ENCODE measurements at regions not wholly inside any gene's neighbourhood (a gene's known extent, or its start where the extent isn't known, plus 50 kb on each side); places are given as distances from the start of the nearest gene placed in this dataset.

DNA sequence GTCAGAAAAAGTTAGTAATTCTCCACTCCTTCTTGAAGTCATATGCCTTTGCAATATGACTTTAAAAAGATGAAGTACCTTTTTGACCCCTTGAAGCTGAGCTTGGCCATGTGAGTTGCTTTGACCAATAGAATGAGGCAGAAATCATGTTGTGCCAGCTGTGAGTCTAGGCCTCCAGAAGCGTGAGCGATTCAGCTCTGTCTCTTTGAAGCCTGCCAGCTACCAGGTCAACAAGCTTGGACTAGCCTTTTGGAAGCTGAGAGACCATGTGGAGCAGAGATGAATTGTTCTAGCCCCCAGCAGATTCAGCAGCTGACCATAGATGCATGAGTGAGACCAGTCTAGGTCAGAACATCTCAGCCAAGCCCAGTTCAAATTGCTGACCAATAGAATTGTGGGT, 69.8 kb upstream of the EOMES start:
- TF ChIP-seq POLR2AphosphoS5 (IDR thresholded peaks at IDR 0.05; ENCODE audit: low read depth, low read length) = no peak
- TF ChIP-seq, protein P1, sequence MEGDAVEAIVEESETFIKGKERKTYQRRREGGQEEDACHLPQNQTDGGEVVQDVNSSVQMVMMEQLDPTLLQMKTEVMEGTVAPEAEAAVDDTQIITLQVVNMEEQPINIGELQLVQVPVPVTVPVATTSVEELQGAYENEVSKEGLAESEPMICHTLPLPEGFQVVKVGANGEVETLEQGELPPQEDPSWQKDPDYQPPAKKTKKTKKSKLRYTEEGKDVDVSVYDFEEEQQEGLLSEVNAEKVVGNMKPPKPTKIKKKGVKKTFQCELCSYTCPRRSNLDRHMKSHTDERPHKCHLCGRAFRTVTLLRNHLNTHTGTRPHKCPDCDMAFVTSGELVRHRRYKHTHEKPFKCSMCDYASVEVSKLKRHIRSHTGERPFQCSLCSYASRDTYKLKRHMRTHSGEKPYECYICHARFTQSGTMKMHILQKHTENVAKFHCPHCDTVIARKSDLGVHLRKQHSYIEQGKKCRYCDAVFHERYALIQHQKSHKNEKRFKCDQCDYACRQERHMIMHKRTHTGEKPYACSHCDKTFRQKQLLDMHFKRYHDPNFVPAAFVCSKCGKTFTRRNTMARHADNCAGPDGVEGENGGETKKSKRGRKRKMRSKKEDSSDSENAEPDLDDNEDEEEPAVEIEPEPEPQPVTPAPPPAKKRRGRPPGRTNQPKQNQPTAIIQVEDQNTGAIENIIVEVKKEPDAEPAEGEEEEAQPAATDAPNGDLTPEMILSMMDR (IDR thresholded peaks at IDR 0.05) = no peak
- in situ Hi-C loops (cut with HindIII; ENCODE audit: low pct_unique_long_range_greater_than_20kb, low sequenced_read_pairs) (no loop called here), intact Hi-C loops (cut with micrococcal nuclease; ENCODE audit: unreplicated experiment) (no loop called here)
- no peaks in the 10 kb centered on the region for H3K9me3 ChIP-seq (ENCODE audit: control insufficient read depth, insufficient read depth, low read depth, low read length)
- no TSS peak for BruUV-seq (replicated peaks)
- H3K4me3 ChIP-seq (ENCODE audit: low read depth in 2 of 2, low read length in 2 of 2) = no peak overlapping the region
- H3K4me1 ChIP-seq (ENCODE audit: control insufficient read depth, insufficient read depth, low read length) = no peaks in the 10 kb centered on the region
- no peak overlapping the region for H3K27ac ChIP-seq (ENCODE audit: low read length)
- H3K36me3 ChIP-seq (ENCODE audit: control insufficient read depth, insufficient read depth, low read length) = no peaks in the 10 kb centered on the region
- DNase-seq (ENCODE audit: low read depth, low spot score) (no peak), ATAC-seq (no peak)
- CTCF ChIA-PET = no interaction called here
- POLR2A ChIA-PET = no interaction called here
- H3K27me3 ChIP-seq (ENCODE audit: control insufficient read depth, insufficient read depth, low read length) = no peaks in the 10 kb centered on the region

- no peaks in the 10 kb centered on the region for H3K36me3 ChIP-seq (ENCODE audit: control insufficient read depth, insufficient read depth, low read length)
- intact Hi-C loops (cut with micrococcal nuclease; ENCODE audit: unreplicated experiment) (no loop called here), in situ Hi-C loops (cut with HindIII; ENCODE audit: low pct_unique_long_range_greater_than_20kb, low sequenced_read_pairs) (no loop called here)
- no peaks in the 10 kb centered on the region for H3K4me1 ChIP-seq (ENCODE audit: control insufficient read depth, insufficient read depth, low read length)
- no peak overlapping the region for H3K27ac ChIP-seq (ENCODE audit: low read length)
- H3K4me3 ChIP-seq (ENCODE audit: low read depth in 2 of 2, low read length in 2 of 2) = no peak overlapping the region
- H3K27me3 ChIP-seq (ENCODE audit: control insufficient read depth, insufficient read depth, low read length) = no peaks in the 10 kb centered on the region
- ChIA-PET POLR2A (no interaction called here), CTCF (interaction anchor here (0.6 kb wide), 1 partner anchor 39 kb away, joined by 3 read pairs; no protein-coding TSS in a partner anchor)
- no peaks in the 10 kb centered on the region for H3K9me3 ChIP-seq (ENCODE audit: control insufficient read depth, insufficient read depth, low read depth, low read length)
- TF ChIP-seq, protein P1 (IDR thresholded peaks at IDR 0.05) = no peak
- TF ChIP-seq POLR2AphosphoS5 (IDR thresholded peaks at IDR 0.05; ENCODE audit: low read depth, low read length) (no peak), SIN3A (IDR thresholded peaks at IDR 0.05; ENCODE audit: borderline replicate concordance, insufficient read depth, low read depth, low read length) (no peak), TCF7L2 (IDR thresholded peaks at IDR 0.05; ENCODE audit: low read depth, low read length) (no peak)
- TF ChIP-seq, protein P2, sequence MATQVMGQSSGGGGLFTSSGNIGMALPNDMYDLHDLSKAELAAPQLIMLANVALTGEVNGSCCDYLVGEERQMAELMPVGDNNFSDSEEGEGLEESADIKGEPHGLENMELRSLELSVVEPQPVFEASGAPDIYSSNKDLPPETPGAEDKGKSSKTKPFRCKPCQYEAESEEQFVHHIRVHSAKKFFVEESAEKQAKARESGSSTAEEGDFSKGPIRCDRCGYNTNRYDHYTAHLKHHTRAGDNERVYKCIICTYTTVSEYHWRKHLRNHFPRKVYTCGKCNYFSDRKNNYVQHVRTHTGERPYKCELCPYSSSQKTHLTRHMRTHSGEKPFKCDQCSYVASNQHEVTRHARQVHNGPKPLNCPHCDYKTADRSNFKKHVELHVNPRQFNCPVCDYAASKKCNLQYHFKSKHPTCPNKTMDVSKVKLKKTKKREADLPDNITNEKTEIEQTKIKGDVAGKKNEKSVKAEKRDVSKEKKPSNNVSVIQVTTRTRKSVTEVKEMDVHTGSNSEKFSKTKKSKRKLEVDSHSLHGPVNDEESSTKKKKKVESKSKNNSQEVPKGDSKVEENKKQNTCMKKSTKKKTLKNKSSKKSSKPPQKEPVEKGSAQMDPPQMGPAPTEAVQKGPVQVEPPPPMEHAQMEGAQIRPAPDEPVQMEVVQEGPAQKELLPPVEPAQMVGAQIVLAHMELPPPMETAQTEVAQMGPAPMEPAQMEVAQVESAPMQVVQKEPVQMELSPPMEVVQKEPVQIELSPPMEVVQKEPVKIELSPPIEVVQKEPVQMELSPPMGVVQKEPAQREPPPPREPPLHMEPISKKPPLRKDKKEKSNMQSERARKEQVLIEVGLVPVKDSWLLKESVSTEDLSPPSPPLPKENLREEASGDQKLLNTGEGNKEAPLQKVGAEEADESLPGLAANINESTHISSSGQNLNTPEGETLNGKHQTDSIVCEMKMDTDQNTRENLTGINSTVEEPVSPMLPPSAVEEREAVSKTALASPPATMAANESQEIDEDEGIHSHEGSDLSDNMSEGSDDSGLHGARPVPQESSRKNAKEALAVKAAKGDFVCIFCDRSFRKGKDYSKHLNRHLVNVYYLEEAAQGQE (IDR thresholded peaks at IDR 0.05; ENCODE audit: insufficient read depth in 1 of 2, low read depth in 2 of 2, low read length in 1 of 2) = no peak
- no TSS peak for BruUV-seq (replicated peaks)
- ATAC-seq = no peak
- DNase-seq (ENCODE audit: low read depth, low spot score) = no peak
These were observed 70.7 kb upstream of the EOMES start for GRCh38 chr3:27792869-27793268.

DNA sequence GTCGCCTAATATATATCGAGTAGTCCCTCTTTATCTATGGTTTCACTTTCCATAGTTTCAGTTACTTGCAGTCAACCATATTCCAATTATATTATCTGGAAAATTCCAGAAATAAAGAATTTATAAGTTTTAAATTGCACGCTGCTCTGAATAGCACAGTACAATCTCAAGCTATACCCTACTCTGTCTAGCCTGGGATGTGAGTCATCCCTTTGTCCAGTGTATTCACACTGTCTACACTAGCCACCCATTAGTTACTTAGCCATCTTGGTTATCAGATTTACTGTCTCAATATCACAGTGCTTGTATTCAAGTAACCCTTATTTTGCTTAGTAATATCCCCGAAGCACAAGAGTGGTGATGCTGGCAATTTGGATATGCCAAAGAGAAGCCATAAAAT, 72.1 kb upstream of the EOMES start:
- no TSS peak for BruUV-seq (replicated peaks)

More for the DNA sequence above, 72.1 kb upstream of the EOMES start:
- Histone ChIP-seq H3K4me1 (ENCODE audit: control insufficient read depth, insufficient read depth, low read length) (no peaks in the 10 kb centered on the region), H3K27ac (ENCODE audit: low read length) (no peak overlapping the region), H3K4me3 (ENCODE audit: low read depth in 2 of 2, low read length in 2 of 2) (no peak overlapping the region), H3K9me3 (ENCODE audit: control insufficient read depth, insufficient read depth, low read depth, low read length) (no peaks in the 10 kb centered on the region), H3K27me3 (ENCODE audit: control insufficient read depth, insufficient read depth, low read length) (no peaks in the 10 kb centered on the region), H3K36me3 (ENCODE audit: control insufficient read depth, insufficient read depth, low read length) (no peaks in the 10 kb centered on the region)
- TF ChIP-seq SIN3A (IDR thresholded peaks at IDR 0.05; ENCODE audit: borderline replicate concordance, insufficient read depth, low read depth, low read length) (no peak), TCF7L2 (IDR thresholded peaks at IDR 0.05; ENCODE audit: low read depth, low read length) (no peak), POLR2AphosphoS5 (IDR thresholded peaks at IDR 0.05; ENCODE audit: low read depth, low read length) (no peak)
- TF ChIP-seq, protein P2 (IDR thresholded peaks at IDR 0.05; ENCODE audit: insufficient read depth in 1 of 2, low read depth in 2 of 2, low read length in 1 of 2) = no peak
- TF ChIP-seq, protein P1 (IDR thresholded peaks at IDR 0.05) = no peak
- in situ Hi-C loops (cut with HindIII; ENCODE audit: low pct_unique_long_range_greater_than_20kb, low sequenced_read_pairs) = no loop called here
- DNase-seq (ENCODE audit: low read depth, low spot score) = no peak
- ATAC-seq = no peak
- CTCF ChIA-PET = no interaction called here
- intact Hi-C loops (cut with micrococcal nuclease; ENCODE audit: unreplicated experiment) = no loop called here
- POLR2A ChIA-PET = no interaction called here
